WI38 (cell line): ENCODE measurements at regions not wholly inside any gene's neighbourhood (a gene's known extent, or its start where the extent isn't known, plus 50 kb on each side); places are given as distances from the start of the nearest gene placed in this dataset.
"Not testable (repeated sequence)": the region's sequence is repeated elsewhere in the genome, so short reads cannot be mapped to it uniquely, and the experiment has no call there.

Experiments used
- H3K4me3 ChIP-seq: 2 replicates; pipeline ENCODE4 v1.5.1; 2011; ENCODE audit warnings: low read depth, mild to moderate bottlenecking, control low read depth, low read length
- TF ChIP-seq, protein P1 (sequence below): IDR thresholded peaks from 2 replicates; pipeline ENCODE4 v1.5.1; 2012; ENCODE audit warnings: low read depth, mild to moderate bottlenecking, control low read depth, low read length

DNA sequence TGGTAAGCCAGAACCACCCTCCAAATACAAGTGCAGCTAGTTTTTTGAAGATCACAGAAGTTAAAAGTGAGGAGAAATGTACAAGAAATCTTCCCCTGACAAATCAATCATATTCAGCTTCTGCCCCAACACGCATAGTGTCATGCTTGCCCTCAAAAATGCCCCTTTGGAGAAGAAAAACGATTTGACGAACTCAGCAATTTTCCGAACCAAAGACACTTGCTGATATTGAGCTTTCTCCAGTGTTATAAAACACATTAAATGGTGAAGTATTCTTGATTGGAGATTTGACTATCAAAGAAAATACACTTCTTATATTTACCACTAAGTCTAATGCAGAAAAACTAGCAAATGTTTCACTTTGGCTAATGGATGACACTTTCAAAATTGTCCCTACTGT, 195.5 kb downstream of the ETV1 start:
- no peak overlapping the region for H3K4me3 ChIP-seq
- TF ChIP-seq, protein P1, sequence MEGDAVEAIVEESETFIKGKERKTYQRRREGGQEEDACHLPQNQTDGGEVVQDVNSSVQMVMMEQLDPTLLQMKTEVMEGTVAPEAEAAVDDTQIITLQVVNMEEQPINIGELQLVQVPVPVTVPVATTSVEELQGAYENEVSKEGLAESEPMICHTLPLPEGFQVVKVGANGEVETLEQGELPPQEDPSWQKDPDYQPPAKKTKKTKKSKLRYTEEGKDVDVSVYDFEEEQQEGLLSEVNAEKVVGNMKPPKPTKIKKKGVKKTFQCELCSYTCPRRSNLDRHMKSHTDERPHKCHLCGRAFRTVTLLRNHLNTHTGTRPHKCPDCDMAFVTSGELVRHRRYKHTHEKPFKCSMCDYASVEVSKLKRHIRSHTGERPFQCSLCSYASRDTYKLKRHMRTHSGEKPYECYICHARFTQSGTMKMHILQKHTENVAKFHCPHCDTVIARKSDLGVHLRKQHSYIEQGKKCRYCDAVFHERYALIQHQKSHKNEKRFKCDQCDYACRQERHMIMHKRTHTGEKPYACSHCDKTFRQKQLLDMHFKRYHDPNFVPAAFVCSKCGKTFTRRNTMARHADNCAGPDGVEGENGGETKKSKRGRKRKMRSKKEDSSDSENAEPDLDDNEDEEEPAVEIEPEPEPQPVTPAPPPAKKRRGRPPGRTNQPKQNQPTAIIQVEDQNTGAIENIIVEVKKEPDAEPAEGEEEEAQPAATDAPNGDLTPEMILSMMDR: no peak

DNA sequence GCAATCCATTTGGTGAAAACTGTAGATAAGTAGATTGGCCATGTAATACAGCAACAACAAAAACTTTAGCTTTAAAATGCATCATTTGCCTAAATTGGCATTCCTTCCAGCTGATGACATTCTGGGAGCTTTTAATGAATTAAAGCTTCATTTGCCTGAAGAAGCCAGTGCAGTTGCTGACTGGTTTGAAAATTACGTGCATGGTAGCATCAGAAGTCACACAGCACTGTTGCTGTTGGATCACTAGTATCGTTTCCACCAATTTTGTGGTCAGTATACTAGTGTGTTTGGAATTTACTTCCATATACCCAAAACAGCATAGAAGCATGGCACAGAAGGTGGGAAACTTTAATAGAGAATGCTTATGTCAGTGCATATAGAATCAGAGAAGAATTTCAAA, 194.9 kb downstream of the ETV1 start:
- TF ChIP-seq, protein P1: no peak
- H3K4me3 ChIP-seq: no peak overlapping the region

DNA sequence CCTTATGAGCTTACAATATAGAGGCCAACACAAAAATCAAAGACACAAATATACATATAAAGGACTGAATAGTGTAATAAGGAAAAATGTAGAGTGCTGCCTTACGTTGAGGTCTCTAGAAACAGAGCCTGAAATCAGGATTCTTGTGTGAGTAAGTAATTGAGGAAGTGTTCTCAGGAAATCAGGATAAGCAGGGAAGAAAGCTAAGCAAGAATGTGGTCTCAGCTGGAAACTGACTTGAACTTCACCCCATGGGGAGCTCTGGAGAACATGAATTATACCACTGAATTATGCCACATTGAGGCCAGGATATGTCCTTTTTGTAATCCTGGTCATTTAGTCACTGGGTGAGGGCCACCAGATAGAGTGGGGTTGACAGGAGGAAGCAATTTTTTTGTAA, 191.9 kb downstream of the ETV1 start:
- TF ChIP-seq, protein P1: no peak
- H3K4me3 ChIP-seq: no peak overlapping the region

DNA sequence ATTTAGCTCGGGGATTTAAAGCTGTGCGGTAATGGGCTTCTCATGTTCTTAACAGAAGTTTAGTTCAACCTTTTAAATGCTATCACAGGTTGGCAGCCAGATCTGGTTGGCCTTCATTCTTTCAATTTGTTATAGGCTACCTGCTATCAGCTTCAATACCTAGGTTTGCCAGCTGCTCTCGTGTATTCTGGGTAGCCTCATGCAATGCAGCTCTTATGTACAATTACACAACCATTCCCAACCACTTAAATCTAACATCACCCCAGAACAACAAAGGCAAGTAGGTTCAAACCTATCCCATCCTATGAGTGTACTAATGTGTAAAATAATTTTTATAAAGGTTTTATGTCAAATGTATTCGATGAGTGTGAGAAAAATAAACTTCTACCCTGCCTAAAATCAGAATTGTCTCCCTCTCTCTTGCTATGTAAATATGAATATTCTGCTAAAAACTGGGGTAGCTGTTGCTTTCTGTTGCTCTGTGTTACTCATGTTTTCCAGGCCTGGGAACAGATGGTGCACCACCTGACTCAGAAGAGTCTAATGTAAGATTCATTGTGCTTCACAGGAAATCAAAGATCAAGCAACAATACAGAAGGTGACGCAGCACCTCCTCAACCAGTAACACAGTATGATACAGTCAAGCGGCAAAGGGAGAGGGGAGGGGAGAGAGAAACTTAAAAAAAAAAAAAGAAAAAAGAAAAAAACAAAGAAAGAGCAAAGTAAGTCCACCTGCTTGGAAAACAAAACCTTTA, 188.6 kb downstream of the ETV1 start:
- no peak overlapping the region for H3K4me3 ChIP-seq
- TF ChIP-seq, protein P1: no peak

DNA sequence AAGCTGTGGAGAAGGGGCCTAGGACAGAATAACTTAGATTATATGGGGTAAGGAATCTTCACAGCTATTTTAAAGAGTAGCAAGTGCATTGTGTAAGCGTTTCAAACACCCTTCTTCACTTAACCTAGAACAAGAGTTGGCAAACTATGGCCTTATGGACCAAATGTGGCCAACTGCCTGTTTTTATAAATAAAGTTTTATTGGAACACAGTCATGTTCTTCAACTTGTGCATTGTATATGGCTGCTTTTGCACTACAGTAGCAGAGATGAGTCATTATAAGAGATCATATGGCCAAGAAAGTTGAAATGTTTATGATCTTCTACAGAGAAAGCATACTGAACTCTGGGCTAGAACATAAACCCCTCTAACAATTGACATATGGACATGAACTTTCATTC, 187.8 kb downstream of the ETV1 start:
- H3K4me3 ChIP-seq: no peak overlapping the region
- TF ChIP-seq, protein P1: no peak

DNA sequence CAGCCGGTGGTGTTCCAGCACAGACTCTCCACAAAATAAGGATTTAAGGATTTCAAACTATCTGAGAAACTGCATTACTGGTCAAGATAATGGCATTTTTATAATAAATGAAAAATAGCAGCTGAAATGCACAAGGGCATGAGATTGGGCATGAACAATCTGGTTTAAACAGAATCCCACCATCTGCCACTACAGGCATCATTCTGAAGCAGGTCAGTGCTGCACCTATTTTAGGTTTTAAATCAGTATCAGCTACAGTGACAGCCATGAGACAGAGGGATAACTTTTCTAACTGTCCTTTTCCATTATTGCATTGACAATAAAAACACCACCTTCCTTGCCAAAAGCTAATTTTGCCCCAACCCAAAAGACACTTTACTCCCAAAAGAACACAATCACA, 186.8 kb downstream of the ETV1 start:
- TF ChIP-seq, protein P1: no peak
- no peak overlapping the region for H3K4me3 ChIP-seq

DNA sequence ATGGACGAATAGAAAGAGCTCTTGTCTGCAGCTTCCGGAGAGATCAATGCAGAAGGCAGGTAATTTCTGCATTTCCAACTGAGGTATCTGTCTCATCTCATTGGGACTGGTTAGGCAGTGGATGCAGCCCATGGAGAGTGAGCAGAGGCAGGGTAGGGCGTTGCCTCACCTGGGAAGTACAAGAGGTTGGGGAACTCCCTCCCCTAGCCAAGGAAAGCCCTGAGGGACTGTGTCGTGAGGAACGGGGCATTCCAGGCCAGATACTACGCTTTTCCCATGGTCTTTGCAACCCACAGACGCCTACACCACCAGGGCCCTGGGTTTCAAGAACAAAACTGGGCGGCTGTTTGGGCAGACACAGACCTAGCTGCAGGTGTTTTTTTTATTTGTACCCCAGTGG, 186.3 kb downstream of the ETV1 start:
- H3K4me3 ChIP-seq: no peak overlapping the region
- TF ChIP-seq, protein P1: no peak

DNA sequence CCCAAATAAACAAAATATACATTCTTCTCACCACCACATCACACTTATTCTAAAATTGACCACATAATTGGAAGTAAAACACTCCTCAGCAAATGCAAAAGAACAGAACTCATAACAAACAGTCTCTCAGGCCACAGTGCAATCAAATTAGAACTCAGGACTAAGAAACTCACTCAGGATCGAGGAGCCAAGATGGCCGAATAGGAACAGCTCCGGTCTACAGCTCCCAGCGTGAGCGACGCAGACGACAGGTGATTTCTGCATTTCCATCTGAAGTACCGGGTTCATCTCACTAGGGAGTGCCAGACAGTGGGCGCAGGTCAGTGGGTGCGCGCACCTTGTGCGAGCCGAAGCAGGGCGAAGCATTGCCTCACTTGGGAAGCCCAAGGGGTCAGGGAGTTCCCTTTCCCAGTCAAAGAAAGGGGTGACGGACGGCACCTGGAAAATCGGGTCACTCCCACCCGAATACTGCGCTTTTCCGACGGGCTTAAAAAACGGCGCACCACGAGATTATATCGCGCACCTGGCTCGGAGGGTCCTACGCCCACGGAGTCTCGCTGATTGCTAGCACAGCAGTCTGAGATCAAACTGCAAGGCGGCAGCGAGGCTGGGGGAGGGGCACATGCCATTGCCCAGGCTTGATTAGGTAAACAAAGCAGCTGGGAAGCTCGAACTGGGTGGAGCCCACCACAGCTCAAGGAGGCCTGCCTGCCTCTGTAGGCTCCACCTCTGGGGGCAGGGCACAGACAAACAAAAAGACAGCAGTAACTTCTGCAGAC, 183.2 kb downstream of the ETV1 start:
- not testable (repeated sequence) for H3K4me3 ChIP-seq

DNA sequence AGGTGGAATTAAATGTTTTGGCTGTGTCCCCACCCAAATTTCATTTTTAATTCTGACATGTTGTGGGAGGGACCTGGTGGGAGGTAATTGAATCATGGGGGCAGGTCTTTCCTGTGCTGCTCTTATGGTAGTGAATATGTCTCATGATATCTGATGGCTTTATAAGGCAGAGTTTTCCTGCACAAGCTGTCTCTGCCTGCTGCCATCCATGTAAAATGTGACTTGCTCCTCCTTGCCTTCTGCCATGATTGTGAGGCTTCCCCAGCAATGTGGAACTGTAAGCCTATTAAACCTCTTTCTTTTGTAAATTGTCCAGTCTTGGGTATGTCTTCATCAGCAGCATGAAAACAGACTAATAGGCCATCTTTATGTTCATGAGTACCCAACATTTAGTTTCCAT, 172.2 kb downstream of the ETV1 start:
- H3K4me3 ChIP-seq: not testable (repeated sequence)
